ENCODE measurements at regions not wholly inside any gene's neighbourhood (a gene's known extent, or its start where the extent isn't known, plus 50 kb on each side); places are given as distances from the start of the nearest gene placed in this dataset.

GRCh38 chr2:187008111-187008510, 159.1 kb upstream of the ZSWIM2 start:
- Histone ChIP-seq H3K4me1 (ENCODE audit: control insufficient read depth, insufficient read depth, low read length) (no peaks in the 10 kb centered on the region), H3K9me3 (replicated peaks; ENCODE audit: control insufficient read depth, insufficient read depth, low read length) (no peaks in the 10 kb centered on the region), H3K4me3 (no peak overlapping the region), H3K36me3 (ENCODE audit: control insufficient read depth in 2 of 2, insufficient read depth in 2 of 2, low read length in 1 of 2) (no peaks in the 10 kb centered on the region), H4K20me1 (ENCODE audit: control insufficient read depth, insufficient read depth) (no peaks in the 10 kb centered on the region), H3K4me2 (ENCODE audit: control insufficient read depth, insufficient read depth) (no peak overlapping the region), H3K27me3 (replicated peaks in 1 of 2; ENCODE audit: control insufficient read depth in 2 of 2, insufficient read depth in 2 of 2, low read length in 1 of 2) (no peaks in the 10 kb centered on the region), H3K27ac (ENCODE audit: control insufficient read depth, insufficient read depth) (no peak overlapping the region), H3K9ac (ENCODE audit: control insufficient read depth, insufficient read depth, low read length) (no peak overlapping the region), H3K79me2 (ENCODE audit: control insufficient read depth, insufficient read depth, low read length) (no peaks in the 10 kb centered on the region), H2AFZ (ENCODE audit: control insufficient read depth, low read depth, low read length) (no peak overlapping the region)
- FAIRE-seq (no peak), ATAC-seq (no peak), DNase-seq (ENCODE audit: low read depth, low spot score) (no peak)
- POLR2A ChIA-PET, result no interaction called here
- no TSS peak for BruUV-seq (replicated peaks)
- intact Hi-C loops (cut with micrococcal nuclease; ENCODE audit: unreplicated experiment) (no loop called here), in situ Hi-C loops (cut with MboI) (no loop called here)
- RAD21 ChIA-PET (ENCODE audit: unreplicated experiment), result no interaction called here
- CTCF ChIA-PET, result no interaction called here
- TF ChIP-seq FOXM1 (IDR thresholded peaks at IDR 0.05; ENCODE audit: low read depth, low read length), result no peak
- TF ChIP-seq NKRF (conservative IDR thresholded peaks at IDR 0.05), result no peak
- TF ChIP-seq FOXK2 (IDR thresholded peaks at IDR 0.05), result no peak
- SMC1A ChIA-PET (ENCODE audit: uncharacterized antibody, unreplicated experiment), result interaction anchor here (1.0 kb wide), 1 partner anchor 12 kb away, joined by 3 read pairs; no protein-coding TSS in a partner anchor

GRCh38 chr2:187003611-187004010, 154.6 kb upstream of the ZSWIM2 start:
- DNase-seq (ENCODE audit: low read depth, low spot score) (no peak), ATAC-seq (no peak), FAIRE-seq (no peak)
- ChIA-PET SMC1A (ENCODE audit: uncharacterized antibody, unreplicated experiment) (no interaction called here), CTCF (no interaction called here), POLR2A (no interaction called here), RAD21 (ENCODE audit: unreplicated experiment) (no interaction called here)
- intact Hi-C loops (cut with micrococcal nuclease; ENCODE audit: unreplicated experiment) (no loop called here), in situ Hi-C loops (cut with MboI) (no loop called here)
- H3K4me3 ChIP-seq, result no peak overlapping the region
- H3K4me1 ChIP-seq (ENCODE audit: control insufficient read depth, insufficient read depth, low read length), result no peaks in the 10 kb centered on the region
- WGBS (ENCODE audit: insufficient coverage, insufficient replicate concordance, low lambda C conversion rate, missing lambda C conversion rate), result 14% methylated on average over 1 of the region's 1 CpG
- no peak overlapping the region for H3K9ac ChIP-seq (ENCODE audit: control insufficient read depth, insufficient read depth, low read length)
- no peaks in the 10 kb centered on the region for H3K27me3 ChIP-seq (replicated peaks in 1 of 2; ENCODE audit: control insufficient read depth in 2 of 2, insufficient read depth in 2 of 2, low read length in 1 of 2)
- H4K20me1 ChIP-seq (ENCODE audit: control insufficient read depth, insufficient read depth), result no peaks in the 10 kb centered on the region
- no peak overlapping the region for H2AFZ ChIP-seq (ENCODE audit: control insufficient read depth, low read depth, low read length)
- no peak overlapping the region for H3K27ac ChIP-seq (ENCODE audit: control insufficient read depth, insufficient read depth)
- no peaks in the 10 kb centered on the region for H3K9me3 ChIP-seq (replicated peaks; ENCODE audit: control insufficient read depth, insufficient read depth, low read length)
- no peaks in the 10 kb centered on the region for H3K79me2 ChIP-seq (ENCODE audit: control insufficient read depth, insufficient read depth, low read length)
- no peaks in the 10 kb centered on the region for H3K36me3 ChIP-seq (ENCODE audit: control insufficient read depth in 2 of 2, insufficient read depth in 2 of 2, low read length in 1 of 2)
- H3K4me2 ChIP-seq (ENCODE audit: control insufficient read depth, insufficient read depth), result no peak overlapping the region
- BruUV-seq (replicated peaks), result no TSS peak
- TF ChIP-seq BCL11A (IDR thresholded peaks at IDR 0.05; ENCODE audit: low read depth, low read length) (no peak), NR2F1 (conservative IDR thresholded peaks at IDR 0.05) (no peak), SMAD1 (IDR thresholded peaks at IDR 0.05; ENCODE audit: low read depth, partially characterized antibody) (no peak), YBX1 (IDR thresholded peaks at IDR 0.05) (no peak), HDAC6 (IDR thresholded peaks at IDR 0.05; ENCODE audit: unreplicated experiment) (no peak), DPF2 (IDR thresholded peaks at IDR 0.05) (no peak), EGR1 (IDR thresholded peaks at IDR 0.05; ENCODE audit: borderline replicate concordance in 1 of 2, low read depth in 2 of 2, low read length in 2 of 2) (no peak), BCL3 (IDR thresholded peaks at IDR 0.05; ENCODE audit: borderline replicate concordance, insufficient read depth, low read depth, low read length, poor library complexity, severe bottlenecking) (no peak), PAX8 (IDR thresholded peaks at IDR 0.05) (no peak)
- TF ChIP-seq, protein P1, sequence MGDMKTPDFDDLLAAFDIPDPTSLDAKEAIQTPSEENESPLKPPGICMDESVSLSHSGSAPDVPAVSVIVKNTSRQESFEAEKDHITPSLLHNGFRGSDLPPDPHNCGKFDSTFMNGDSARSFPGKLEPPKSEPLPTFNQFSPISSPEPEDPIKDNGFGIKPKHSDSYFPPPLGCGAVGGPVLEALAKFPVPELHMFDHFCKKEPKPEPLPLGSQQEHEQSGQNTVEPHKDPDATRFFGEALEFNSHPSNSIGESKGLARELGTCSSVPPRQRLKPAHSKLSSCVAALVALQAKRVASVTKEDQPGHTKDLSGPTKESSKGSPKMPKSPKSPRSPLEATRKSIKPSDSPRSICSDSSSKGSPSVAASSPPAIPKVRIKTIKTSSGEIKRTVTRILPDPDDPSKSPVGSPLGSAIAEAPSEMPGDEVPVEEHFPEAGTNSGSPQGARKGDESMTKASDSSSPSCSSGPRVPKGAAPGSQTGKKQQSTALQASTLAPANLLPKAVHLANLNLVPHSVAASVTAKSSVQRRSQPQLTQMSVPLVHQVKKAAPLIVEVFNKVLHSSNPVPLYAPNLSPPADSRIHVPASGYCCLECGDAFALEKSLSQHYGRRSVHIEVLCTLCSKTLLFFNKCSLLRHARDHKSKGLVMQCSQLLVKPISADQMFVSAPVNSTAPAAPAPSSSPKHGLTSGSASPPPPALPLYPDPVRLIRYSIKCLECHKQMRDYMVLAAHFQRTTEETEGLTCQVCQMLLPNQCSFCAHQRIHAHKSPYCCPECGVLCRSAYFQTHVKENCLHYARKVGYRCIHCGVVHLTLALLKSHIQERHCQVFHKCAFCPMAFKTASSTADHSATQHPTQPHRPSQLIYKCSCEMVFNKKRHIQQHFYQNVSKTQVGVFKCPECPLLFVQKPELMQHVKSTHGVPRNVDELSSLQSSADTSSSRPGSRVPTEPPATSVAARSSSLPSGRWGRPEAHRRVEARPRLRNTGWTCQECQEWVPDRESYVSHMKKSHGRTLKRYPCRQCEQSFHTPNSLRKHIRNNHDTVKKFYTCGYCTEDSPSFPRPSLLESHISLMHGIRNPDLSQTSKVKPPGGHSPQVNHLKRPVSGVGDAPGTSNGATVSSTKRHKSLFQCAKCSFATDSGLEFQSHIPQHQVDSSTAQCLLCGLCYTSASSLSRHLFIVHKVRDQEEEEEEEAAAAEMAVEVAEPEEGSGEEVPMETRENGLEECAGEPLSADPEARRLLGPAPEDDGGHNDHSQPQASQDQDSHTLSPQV (IDR thresholded peaks at IDR 0.05), result no peak

Measured in GM12878 (cell line).